Type B pancreatic cell (in vitro differentiated cells): ENCODE measurements at regions not wholly inside any gene's neighbourhood (a gene's known extent, or its start where the extent isn't known, plus 50 kb on each side); places are given as distances from the start of the nearest gene placed in this dataset.

ENCODE experiments used
- DNase-seq: peaks from one replicate; pipeline ENCODE4 v3.0.0; 2021; ENCODE audit warnings: mixed read lengths; ENCODE audit not compliant: unreplicated experiment; ENCODE audit errors: extremely low spot score
- H3K27ac Mint-ChIP-seq: 2 replicates; pipeline ENCODE4 v1.8.0; 2021; ENCODE audit warnings: mild to moderate bottlenecking, mixed read lengths
- H3K27me3 Mint-ChIP-seq: 2 replicates; pipeline ENCODE4 v1.8.0; 2021; ENCODE audit warnings: mixed read lengths
- H3K36me3 Mint-ChIP-seq: 2 replicates; pipeline ENCODE4 v1.8.0; 2021; ENCODE audit warnings: mixed read lengths
- H3K4me1 Mint-ChIP-seq: one replicate; pipeline ENCODE4 v1.8.0; 2021; ENCODE audit warnings: mixed read lengths; ENCODE audit not compliant: unreplicated experiment
- H3K4me3 Mint-ChIP-seq: 2 replicates; pipeline ENCODE4 v1.8.0; 2021; ENCODE audit warnings: mild to moderate bottlenecking, mixed read lengths
- H3K9me3 Mint-ChIP-seq: 2 replicates; pipeline ENCODE4 v1.8.0; 2021; ENCODE audit warnings: mixed read lengths
- CTCF ChIP-seq: fragments of 200-600 bp; sonication (generic); conservative IDR thresholded peaks from 2 replicates; pipeline ENCODE4 v1.5.0; 2021; ENCODE audit warnings: antibody characterized with exemption, mild to moderate bottlenecking

GRCh38 chr4:134298313-134298712, 96.7 kb upstream of the PABPC4L start:
- H3K4me1 Mint-ChIP-seq = no peaks in the 10 kb centered on the region
- DNase-seq = no peak
- no peaks in the 10 kb centered on the region for H3K9me3 Mint-ChIP-seq
- TF ChIP-seq CTCF = no peak
- no peak overlapping the region for H3K4me3 Mint-ChIP-seq
- H3K36me3 Mint-ChIP-seq = no peaks in the 10 kb centered on the region
- no peak overlapping the region for H3K27ac Mint-ChIP-seq
- no peaks in the 10 kb centered on the region for H3K27me3 Mint-ChIP-seq

- DNase-seq = no peak
- Mint-ChIP-seq H3K27ac (no peak overlapping the region), H3K27me3 (no peaks in the 10 kb centered on the region), H3K4me3 (no peak overlapping the region), H3K9me3 (no peaks in the 10 kb centered on the region), H3K36me3 (no peaks in the 10 kb centered on the region), H3K4me1 (no peaks in the 10 kb centered on the region)
- TF ChIP-seq CTCF = no peak
These were observed 96.2 kb upstream of the PABPC4L start for GRCh38 chr4:134297765-134298164.

- no peaks in the 10 kb centered on the region for H3K9me3 Mint-ChIP-seq
- H3K27ac Mint-ChIP-seq = no peak overlapping the region
These were observed 81.1 kb upstream of the PABPC4L start for GRCh38 chr4:134282680-134283079.

GRCh38 chr4:134278675-134279074, 77.1 kb upstream of the PABPC4L start:
- TF ChIP-seq CTCF = no peak
- DNase-seq = no peak
- no peak overlapping the region for H3K4me3 Mint-ChIP-seq
- H3K4me1 Mint-ChIP-seq = no peaks in the 10 kb centered on the region
- no peaks in the 10 kb centered on the region for H3K9me3 Mint-ChIP-seq
- no peak overlapping the region for H3K27ac Mint-ChIP-seq
- no peaks in the 10 kb centered on the region for H3K36me3 Mint-ChIP-seq
- H3K27me3 Mint-ChIP-seq = no peaks in the 10 kb centered on the region

More at GRCh38 chr4:134282680-134283079, 81.1 kb upstream of the PABPC4L start:
- no peak for TF ChIP-seq CTCF
- DNase-seq = no peak
- Mint-ChIP-seq H3K4me3 (no peak overlapping the region), H3K4me1 (no peaks in the 10 kb centered on the region), H3K36me3 (no peaks in the 10 kb centered on the region), H3K27me3 (no peaks in the 10 kb centered on the region)

GRCh38 chr4:134276476-134276875, 74.9 kb upstream of the PABPC4L start:
- Mint-ChIP-seq H3K27me3 (no peaks in the 10 kb centered on the region), H3K4me3 (no peak overlapping the region), H3K4me1 (no peaks in the 10 kb centered on the region), H3K27ac (no peak overlapping the region), H3K9me3 (peaks cover 9% of the 10 kb centered on the region), H3K36me3 (no peaks in the 10 kb centered on the region)
- TF ChIP-seq CTCF = no peak
- no peak for DNase-seq

GRCh38 chr4:134260126-134260525, 58.5 kb upstream of the PABPC4L start:
- peaks cover 4% of the 10 kb centered on the region for H3K9me3 Mint-ChIP-seq
- no peak for TF ChIP-seq CTCF
- H3K27me3 Mint-ChIP-seq = no peaks in the 10 kb centered on the region

More at GRCh38 chr4:134260126-134260525, 58.5 kb upstream of the PABPC4L start:
- H3K36me3 Mint-ChIP-seq = no peaks in the 10 kb centered on the region
- H3K4me1 Mint-ChIP-seq = no peaks in the 10 kb centered on the region
- H3K4me3 Mint-ChIP-seq = no peak overlapping the region
- H3K27ac Mint-ChIP-seq = no peak overlapping the region
- DNase-seq = no peak
